ENCODE measurements at regions not wholly inside any gene's neighbourhood (a gene's known extent, or its start where the extent isn't known, plus 50 kb on each side); places are given as distances from the start of the nearest gene placed in this dataset.

- TF ChIP-seq CTCF (IDR thresholded peaks at IDR 0.05; ENCODE audit: extremely low read depth in 1 of 2, insufficient read depth in 1 of 2, low read depth in 1 of 2, low read length in 2 of 2) (no peak), POLR2AphosphoS5 (IDR thresholded peaks at IDR 0.05; ENCODE audit: insufficient read depth, low read depth, low read length) (no peak), GATA2 (IDR thresholded peaks at IDR 0.05; ENCODE audit: insufficient read depth, insufficient read length, low read depth, low read length) (no peak), JUN (IDR thresholded peaks at IDR 0.05; ENCODE audit: borderline replicate concordance, insufficient read depth, insufficient read length, low read depth) (no peak)
Observed at GRCh38 chr4:60366661-60367060, 833.5 kb upstream of the ADGRL3 start.
